ENCODE measurements at regions not wholly inside any gene's neighbourhood (a gene's known extent, or its start where the extent isn't known, plus 50 kb on each side); places are given as distances from the start of the nearest gene placed in this dataset.

GRCh38 chr6:44062771-44063560 is 64.3 kb downstream of the MRPL14 start:
- peak; percentile 83 for DNase-seq (ENCODE audit: unreplicated experiment)
- ChIA-PET POLR2A (interaction anchor here (0.6 to 2.3 kb wide), 8 partner anchors 12 to 334 kb away, joined by 3 to 15 read pairs (median 4); partner anchors contain the start of gene VEGFA), CTCF (interaction anchor here (0.6 to 5.3 kb wide), 7 partner anchors 9 to 1800 kb away, joined by 3 to 32 read pairs (median 4); no protein-coding TSS in a partner anchor)
- Mint-ChIP-seq H3K4me3 (ENCODE audit: unreplicated experiment) (no peak overlapping the region), H3K4me1 (ENCODE audit: insufficient read depth, unreplicated experiment) (peaks cover 56% of the 10 kb centered on the region), H3K36me3 (ENCODE audit: insufficient read depth, unreplicated experiment) (no peaks in the 10 kb centered on the region), H3K27ac (ENCODE audit: low read depth, unreplicated experiment) (peak overlapping the region; percentile 84), H3K27me3 (ENCODE audit: insufficient read depth, unreplicated experiment) (no peaks in the 10 kb centered on the region), H3K9me3 (ENCODE audit: unreplicated experiment) (no peaks in the 10 kb centered on the region)
- BruUV-seq (replicated peaks), result no TSS peak
- TF ChIP-seq CTCF (IDR thresholded peaks at IDR 0.05; ENCODE audit: unreplicated experiment), result peak; percentile 50
- intact Hi-C loops (cut with micrococcal nuclease), result no loop called here

- H3K9me3 Mint-ChIP-seq (ENCODE audit: unreplicated experiment), result no peaks in the 10 kb centered on the region
Observed at GRCh38 chr6:44062105-44062770, 65.0 kb downstream of the MRPL14 start.

GRCh38 chr6:44061375-44062104 is 65.7 kb downstream of the MRPL14 start:
- no TSS peak for BruUV-seq (replicated peaks)
- CTCF ChIA-PET, result interaction anchor here (0.6 to 5.3 kb wide), 10 partner anchors 10 to 346 kb away, joined by 3 to 32 read pairs (median 3); partner anchors contain the start of gene VEGFA
- intact Hi-C loops (cut with micrococcal nuclease), result no loop called here
- POLR2A ChIA-PET, result interaction anchor here (0.5 to 2.3 kb wide), 9 partner anchors 9 to 432 kb away, joined by 3 to 15 read pairs (median 4); partner anchors contain the start of gene VEGFA
- DNase-seq (ENCODE audit: unreplicated experiment), result peak; percentile 81
- H3K27me3 Mint-ChIP-seq (ENCODE audit: insufficient read depth, unreplicated experiment), result no peaks in the 10 kb centered on the region
- H3K27ac Mint-ChIP-seq (ENCODE audit: low read depth, unreplicated experiment), result peak overlapping the region; percentile 84
- no peaks in the 10 kb centered on the region for H3K36me3 Mint-ChIP-seq (ENCODE audit: insufficient read depth, unreplicated experiment)
- no peaks in the 10 kb centered on the region for H3K9me3 Mint-ChIP-seq (ENCODE audit: unreplicated experiment)
- TF ChIP-seq CTCF (IDR thresholded peaks at IDR 0.05; ENCODE audit: unreplicated experiment), result no peak
- H3K4me3 Mint-ChIP-seq (ENCODE audit: unreplicated experiment), result no peak overlapping the region
- H3K4me1 Mint-ChIP-seq (ENCODE audit: insufficient read depth, unreplicated experiment), result peaks cover 69% of the 10 kb centered on the region

More at GRCh38 chr6:44062105-44062770, 65.0 kb downstream of the MRPL14 start:
- Mint-ChIP-seq H3K4me3 (ENCODE audit: unreplicated experiment) (no peak overlapping the region), H3K36me3 (ENCODE audit: insufficient read depth, unreplicated experiment) (no peaks in the 10 kb centered on the region), H3K4me1 (ENCODE audit: insufficient read depth, unreplicated experiment) (peaks cover 63% of the 10 kb centered on the region), H3K27ac (ENCODE audit: low read depth, unreplicated experiment) (peak overlapping the region; percentile 84), H3K27me3 (ENCODE audit: insufficient read depth, unreplicated experiment) (no peaks in the 10 kb centered on the region)
- intact Hi-C loops (cut with micrococcal nuclease), result no loop called here
- TF ChIP-seq CTCF (IDR thresholded peaks at IDR 0.05; ENCODE audit: unreplicated experiment), result no peak
- no TSS peak for BruUV-seq (replicated peaks)
- CTCF ChIA-PET, result interaction anchor here (0.6 to 5.3 kb wide), 11 partner anchors 9 to 347 kb away, joined by 3 to 32 read pairs (median 4); partner anchors contain the start of gene VEGFA
- POLR2A ChIA-PET, result interaction anchor here (0.5 to 2.3 kb wide), 9 partner anchors 9 to 432 kb away, joined by 3 to 15 read pairs (median 4); partner anchors contain the start of gene VEGFA
- DNase-seq (ENCODE audit: unreplicated experiment), result peak; percentile 80

Data from MCF 10A (cell line).